Breast epithelium (tissue), 3 donors: ENCODE measurements at regions not wholly inside any gene's neighbourhood (a gene's known extent, or its start where the extent isn't known, plus 50 kb on each side); places are given as distances from the start of the nearest gene placed in this dataset.
"Not testable (repeated sequence)": the region's sequence is repeated elsewhere in the genome, so short reads cannot be mapped to it uniquely, and the experiment has no call there.

Source experiments
- CTCF ChIP-seq, 3 donors: fragments of 450-650 bp; IDR thresholded peaks; one replicate each; pipeline ENCODE4 v1.5.1; 2016 to 2017; ENCODE audit warnings: antibody characterized with exemption in 3 of 3, mild to moderate bottlenecking in 3 of 3, moderate library complexity in 3 of 3
- POLR2AphosphoS5 ChIP-seq, 3 donors: sonication (generic); formaldehyde crosslinking; IDR thresholded peaks; one replicate each; pipeline ENCODE4 v1.6.1; 2017; ENCODE audit warnings: antibody characterized with exemption in 3 of 3

DNA sequence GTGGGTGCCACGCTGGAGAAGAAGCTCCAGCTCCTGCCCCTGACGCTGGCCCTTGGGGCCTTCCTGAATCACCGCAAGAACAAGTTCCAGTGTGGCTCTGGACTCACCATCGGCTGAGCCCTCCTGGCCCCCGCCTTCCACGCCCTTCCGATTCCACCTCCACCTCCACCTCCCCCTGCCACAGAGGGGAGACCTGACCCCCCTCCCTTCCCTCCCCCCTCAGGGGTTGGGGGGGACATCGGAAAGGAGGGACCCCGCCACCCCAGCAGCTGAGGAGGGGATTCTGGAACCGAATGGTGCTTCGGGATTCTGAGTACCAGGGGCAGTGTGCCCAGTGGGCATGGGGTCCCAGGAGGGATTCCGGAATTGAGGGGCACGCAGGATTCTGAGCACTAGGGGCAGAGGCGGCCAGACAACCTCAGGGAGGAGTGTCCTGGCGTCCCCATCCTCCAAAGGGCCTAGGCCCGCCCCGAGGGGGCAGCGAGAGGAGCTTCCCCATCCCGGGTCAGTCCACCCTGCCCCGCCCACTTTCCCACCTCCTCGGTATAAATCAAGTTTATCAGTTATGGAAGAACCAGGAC, 166.0 kb downstream of the POTEG start:
- not testable (repeated sequence) for TF ChIP-seq POLR2AphosphoS5, CTCF (IDR thresholded peaks at IDR 0.05)
